WTC11 (cell line): ENCODE measurements at regions not wholly inside any gene's neighbourhood (a gene's known extent, or its start where the extent isn't known, plus 50 kb on each side); places are given as distances from the start of the nearest gene placed in this dataset.

Source experiments
- FOXP1 ChIP-seq: sonication (generic); formaldehyde crosslinking; IDR thresholded peaks from 2 replicates; pipeline ENCODE4 v1.8.0; 2022; ENCODE audit warnings: missing genetic modification reagents, mild to moderate bottlenecking, moderate library complexity, borderline replicate concordance
- IRF2 ChIP-seq: sonication (generic); formaldehyde crosslinking; IDR thresholded peaks from 2 replicates; pipeline ENCODE4 v1.8.0; 2022; ENCODE audit warnings: low read depth, missing genetic modification reagents, borderline replicate concordance
- TEAD4 ChIP-seq: sonication (generic); formaldehyde crosslinking; IDR thresholded peaks from 2 replicates; pipeline ENCODE4 v1.8.0; 2022; ENCODE audit warnings: mild to moderate bottlenecking, missing genetic modification reagents
- TF ChIP-seq, protein P1 (sequence below): sonication (generic); formaldehyde crosslinking; IDR thresholded peaks from 2 replicates; pipeline ENCODE4 v1.8.1; 2022; ENCODE audit warnings: mild to moderate bottlenecking, missing genetic modification reagents, moderate library complexity, borderline replicate concordance
- TF ChIP-seq, protein P2 (sequence below): fragments of 200-600 bp; IDR thresholded peaks from 2 replicates; pipeline ENCODE4 v1.8.0; 2022; ENCODE audit warnings: antibody characterized with exemption
- TF ChIP-seq, protein P3 (sequence below): sonication (generic); formaldehyde crosslinking; IDR thresholded peaks from 2 replicates; pipeline ENCODE4 v1.8.1; 2022; ENCODE audit warnings: low read depth, missing genetic modification reagents, borderline replicate concordance

DNA sequence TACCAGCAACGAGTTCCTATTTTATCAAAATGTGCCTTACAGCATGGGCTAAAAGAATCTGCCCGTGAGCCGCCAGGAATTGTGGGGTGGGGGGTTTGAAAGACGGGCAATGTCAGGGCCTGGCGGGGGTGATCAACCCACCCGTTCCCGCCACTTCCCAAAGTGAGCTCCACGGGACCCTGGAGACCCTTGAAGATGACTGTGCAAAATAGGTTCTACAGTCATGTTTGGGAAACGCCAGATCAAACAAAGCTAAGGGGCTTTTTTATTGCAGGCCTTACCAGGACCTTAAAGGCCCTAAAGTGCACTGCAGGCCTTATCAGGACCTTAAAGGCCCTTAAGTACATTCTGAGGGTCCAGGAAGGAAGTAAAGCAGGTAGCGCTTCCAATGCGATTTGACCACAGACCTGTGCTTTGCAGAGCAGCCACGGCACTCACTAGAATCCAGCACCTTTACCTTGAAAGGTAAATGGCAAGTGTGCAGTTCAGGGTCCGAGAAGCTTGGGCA is 404.1 kb downstream of the SHANK2 start:
- TF ChIP-seq FOXP1 (CRISPR knock-in tag): no peak
- TF ChIP-seq, protein P1, sequence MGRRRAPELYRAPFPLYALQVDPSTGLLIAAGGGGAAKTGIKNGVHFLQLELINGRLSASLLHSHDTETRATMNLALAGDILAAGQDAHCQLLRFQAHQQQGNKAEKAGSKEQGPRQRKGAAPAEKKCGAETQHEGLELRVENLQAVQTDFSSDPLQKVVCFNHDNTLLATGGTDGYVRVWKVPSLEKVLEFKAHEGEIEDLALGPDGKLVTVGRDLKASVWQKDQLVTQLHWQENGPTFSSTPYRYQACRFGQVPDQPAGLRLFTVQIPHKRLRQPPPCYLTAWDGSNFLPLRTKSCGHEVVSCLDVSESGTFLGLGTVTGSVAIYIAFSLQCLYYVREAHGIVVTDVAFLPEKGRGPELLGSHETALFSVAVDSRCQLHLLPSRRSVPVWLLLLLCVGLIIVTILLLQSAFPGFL: no peak
- no peak for TF ChIP-seq IRF2 (CRISPR knock-in tag)
- TF ChIP-seq, protein P2, sequence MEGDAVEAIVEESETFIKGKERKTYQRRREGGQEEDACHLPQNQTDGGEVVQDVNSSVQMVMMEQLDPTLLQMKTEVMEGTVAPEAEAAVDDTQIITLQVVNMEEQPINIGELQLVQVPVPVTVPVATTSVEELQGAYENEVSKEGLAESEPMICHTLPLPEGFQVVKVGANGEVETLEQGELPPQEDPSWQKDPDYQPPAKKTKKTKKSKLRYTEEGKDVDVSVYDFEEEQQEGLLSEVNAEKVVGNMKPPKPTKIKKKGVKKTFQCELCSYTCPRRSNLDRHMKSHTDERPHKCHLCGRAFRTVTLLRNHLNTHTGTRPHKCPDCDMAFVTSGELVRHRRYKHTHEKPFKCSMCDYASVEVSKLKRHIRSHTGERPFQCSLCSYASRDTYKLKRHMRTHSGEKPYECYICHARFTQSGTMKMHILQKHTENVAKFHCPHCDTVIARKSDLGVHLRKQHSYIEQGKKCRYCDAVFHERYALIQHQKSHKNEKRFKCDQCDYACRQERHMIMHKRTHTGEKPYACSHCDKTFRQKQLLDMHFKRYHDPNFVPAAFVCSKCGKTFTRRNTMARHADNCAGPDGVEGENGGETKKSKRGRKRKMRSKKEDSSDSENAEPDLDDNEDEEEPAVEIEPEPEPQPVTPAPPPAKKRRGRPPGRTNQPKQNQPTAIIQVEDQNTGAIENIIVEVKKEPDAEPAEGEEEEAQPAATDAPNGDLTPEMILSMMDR: no peak
- no peak for TF ChIP-seq TEAD4 (CRISPR knock-in tag)
- TF ChIP-seq, protein P3, sequence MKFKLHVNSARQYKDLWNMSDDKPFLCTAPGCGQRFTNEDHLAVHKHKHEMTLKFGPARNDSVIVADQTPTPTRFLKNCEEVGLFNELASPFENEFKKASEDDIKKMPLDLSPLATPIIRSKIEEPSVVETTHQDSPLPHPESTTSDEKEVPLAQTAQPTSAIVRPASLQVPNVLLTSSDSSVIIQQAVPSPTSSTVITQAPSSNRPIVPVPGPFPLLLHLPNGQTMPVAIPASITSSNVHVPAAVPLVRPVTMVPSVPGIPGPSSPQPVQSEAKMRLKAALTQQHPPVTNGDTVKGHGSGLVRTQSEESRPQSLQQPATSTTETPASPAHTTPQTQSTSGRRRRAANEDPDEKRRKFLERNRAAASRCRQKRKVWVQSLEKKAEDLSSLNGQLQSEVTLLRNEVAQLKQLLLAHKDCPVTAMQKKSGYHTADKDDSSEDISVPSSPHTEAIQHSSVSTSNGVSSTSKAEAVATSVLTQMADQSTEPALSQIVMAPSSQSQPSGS (CRISPR knock-in tag): no peak
